ENCODE measurements at regions not wholly inside any gene's neighbourhood (a gene's known extent, or its start where the extent isn't known, plus 50 kb on each side); places are given as distances from the start of the nearest gene placed in this dataset.

DNA sequence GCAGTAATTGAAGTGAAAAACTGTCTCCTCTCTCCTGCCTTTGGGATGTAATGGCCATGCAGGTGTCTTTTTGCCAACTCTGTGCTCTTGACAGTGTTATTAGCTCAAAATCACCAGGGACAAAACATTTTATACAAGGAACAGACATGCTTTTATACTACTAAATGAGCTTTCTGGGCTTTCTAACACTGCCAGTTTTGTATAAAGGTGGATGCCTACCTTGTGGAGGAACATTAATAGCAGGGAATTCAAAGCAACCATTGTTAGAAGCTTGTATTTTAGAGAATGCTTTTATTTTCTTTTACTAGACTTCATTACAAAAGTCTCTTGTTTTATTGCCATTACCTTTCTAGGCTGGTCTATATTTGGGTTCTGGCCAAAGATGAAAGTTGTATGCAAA, 54.7 kb upstream of the ARSJ start:
- H3K4me1 ChIP-seq, result no peaks in the 10 kb centered on the region
- no peak for DNase-seq
- no peak overlapping the region for H3K4me3 ChIP-seq
- no peak overlapping the region for H3K27ac ChIP-seq
- H3K9me3 ChIP-seq, result no peaks in the 10 kb centered on the region
- no peaks in the 10 kb centered on the region for H3K27me3 ChIP-seq
- TF ChIP-seq POLR2AphosphoS5 (IDR thresholded peaks at IDR 0.05) (no peak), POLR2A (IDR thresholded peaks at IDR 0.05) (no peak), EP300 (IDR thresholded peaks at IDR 0.05) (no peak)
- TF ChIP-seq, protein P1, sequence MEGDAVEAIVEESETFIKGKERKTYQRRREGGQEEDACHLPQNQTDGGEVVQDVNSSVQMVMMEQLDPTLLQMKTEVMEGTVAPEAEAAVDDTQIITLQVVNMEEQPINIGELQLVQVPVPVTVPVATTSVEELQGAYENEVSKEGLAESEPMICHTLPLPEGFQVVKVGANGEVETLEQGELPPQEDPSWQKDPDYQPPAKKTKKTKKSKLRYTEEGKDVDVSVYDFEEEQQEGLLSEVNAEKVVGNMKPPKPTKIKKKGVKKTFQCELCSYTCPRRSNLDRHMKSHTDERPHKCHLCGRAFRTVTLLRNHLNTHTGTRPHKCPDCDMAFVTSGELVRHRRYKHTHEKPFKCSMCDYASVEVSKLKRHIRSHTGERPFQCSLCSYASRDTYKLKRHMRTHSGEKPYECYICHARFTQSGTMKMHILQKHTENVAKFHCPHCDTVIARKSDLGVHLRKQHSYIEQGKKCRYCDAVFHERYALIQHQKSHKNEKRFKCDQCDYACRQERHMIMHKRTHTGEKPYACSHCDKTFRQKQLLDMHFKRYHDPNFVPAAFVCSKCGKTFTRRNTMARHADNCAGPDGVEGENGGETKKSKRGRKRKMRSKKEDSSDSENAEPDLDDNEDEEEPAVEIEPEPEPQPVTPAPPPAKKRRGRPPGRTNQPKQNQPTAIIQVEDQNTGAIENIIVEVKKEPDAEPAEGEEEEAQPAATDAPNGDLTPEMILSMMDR (IDR thresholded peaks at IDR 0.05), result no peak
- intact Hi-C loops (cut with DNase I), result no loop called here
- no peaks in the 10 kb centered on the region for H3K36me3 ChIP-seq

DNA sequence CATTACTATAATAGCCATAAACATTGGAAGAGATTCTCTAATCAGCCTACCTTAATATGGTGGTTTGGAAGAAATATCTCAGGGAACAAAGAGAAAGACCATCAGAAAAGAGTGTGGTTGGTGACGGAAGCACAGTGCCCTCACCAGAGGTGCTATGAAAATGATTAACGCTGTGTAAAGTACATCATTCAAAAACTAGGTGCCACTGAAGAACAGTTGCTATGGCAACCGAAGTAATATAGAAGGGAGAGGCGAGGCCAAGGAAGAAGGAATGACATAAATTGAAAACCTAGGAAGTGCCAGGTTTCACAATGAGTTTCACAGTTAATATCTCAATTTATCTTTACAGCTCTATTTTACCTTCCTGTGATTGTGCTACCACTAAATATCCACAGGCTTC, 57.0 kb upstream of the ARSJ start:
- H3K27ac ChIP-seq, result no peak overlapping the region
- no peak overlapping the region for H3K4me3 ChIP-seq
- no peaks in the 10 kb centered on the region for H3K36me3 ChIP-seq
- no peaks in the 10 kb centered on the region for H3K27me3 ChIP-seq
- 16 to 59% methylated on average over 4 of the region's 4 CpGs for WGBS, 2 donors
- H3K4me1 ChIP-seq, result no peaks in the 10 kb centered on the region
- H3K9me3 ChIP-seq, result no peaks in the 10 kb centered on the region
- TF ChIP-seq, protein P1 (IDR thresholded peaks at IDR 0.05), result no peak
- no peak for TF ChIP-seq EP300 (IDR thresholded peaks at IDR 0.05)
- TF ChIP-seq POLR2AphosphoS5 (IDR thresholded peaks at IDR 0.05), result no peak
- no peak for TF ChIP-seq POLR2A (IDR thresholded peaks at IDR 0.05)
- intact Hi-C loops (cut with DNase I), result no loop called here
- no peak for DNase-seq

GRCh38 chr4:114036864-114037263, 57.4 kb upstream of the ARSJ start:
- intact Hi-C loops (cut with DNase I), result no loop called here
- Histone ChIP-seq H3K9me3 (no peaks in the 10 kb centered on the region), H3K4me3 (no peak overlapping the region), H3K27ac (no peak overlapping the region), H3K4me1 (no peaks in the 10 kb centered on the region), H3K36me3 (no peaks in the 10 kb centered on the region), H3K27me3 (no peaks in the 10 kb centered on the region)
- 18 to 70% methylated on average over 5 of the region's 5 CpGs for WGBS, 2 donors
- no peak for DNase-seq
- TF ChIP-seq, protein P1 (IDR thresholded peaks at IDR 0.05), result no peak
- TF ChIP-seq POLR2AphosphoS5 (IDR thresholded peaks at IDR 0.05) (no peak), POLR2A (IDR thresholded peaks at IDR 0.05) (no peak), EP300 (IDR thresholded peaks at IDR 0.05) (no peak)

DNA sequence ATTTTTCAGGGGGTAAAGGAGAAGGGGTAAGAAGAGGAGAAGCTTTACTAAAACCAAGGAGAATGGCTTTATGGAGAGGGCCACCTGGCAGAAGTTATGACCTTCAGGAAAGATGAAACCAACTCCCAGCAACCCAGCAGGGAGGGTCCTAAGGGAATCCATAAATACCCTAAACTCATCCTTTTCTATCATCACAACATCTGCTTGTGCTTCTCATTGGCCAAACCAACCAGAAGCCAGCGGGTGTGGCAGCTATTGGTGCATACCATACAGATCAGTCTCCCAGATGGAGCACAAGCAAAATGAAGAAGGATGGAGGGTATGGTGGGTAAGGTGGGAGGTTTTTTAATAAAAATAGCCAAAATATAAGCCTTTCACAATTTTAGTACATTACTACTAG, 58.5 kb upstream of the ARSJ start:
- Histone ChIP-seq H3K27ac (no peak overlapping the region), H3K27me3 (no peaks in the 10 kb centered on the region), H3K4me1 (no peaks in the 10 kb centered on the region), H3K9me3 (no peaks in the 10 kb centered on the region), H3K4me3 (no peak overlapping the region), H3K36me3 (no peaks in the 10 kb centered on the region)
- intact Hi-C loops (cut with DNase I), result no loop called here
- DNase-seq, result no peak
- WGBS, 2 donors, result 92 to 95% methylated on average over 1 of the region's 1 CpG
- TF ChIP-seq POLR2A (IDR thresholded peaks at IDR 0.05), result no peak
- no peak for TF ChIP-seq EP300 (IDR thresholded peaks at IDR 0.05)
- TF ChIP-seq POLR2AphosphoS5 (IDR thresholded peaks at IDR 0.05), result no peak
- TF ChIP-seq, protein P1 (IDR thresholded peaks at IDR 0.05), result no peak

GRCh38 chr4:114038762-114039387, 59.4 kb upstream of the ARSJ start:
- 16 to 54% methylated on average over 2 of the region's 2 CpGs for WGBS, 2 donors
- TF ChIP-seq, protein P1 (IDR thresholded peaks at IDR 0.05), result no peak
- no peak for TF ChIP-seq POLR2AphosphoS5 (IDR thresholded peaks at IDR 0.05)
- no peak for TF ChIP-seq POLR2A (IDR thresholded peaks at IDR 0.05)
- TF ChIP-seq EP300 (IDR thresholded peaks at IDR 0.05), result no peak
- H3K9me3 ChIP-seq, result no peaks in the 10 kb centered on the region
- H3K27ac ChIP-seq, result no peak overlapping the region
- H3K36me3 ChIP-seq, result no peaks in the 10 kb centered on the region
- intact Hi-C loops (cut with DNase I), result no loop called here
- no peaks in the 10 kb centered on the region for H3K27me3 ChIP-seq
- no peaks in the 10 kb centered on the region for H3K4me1 ChIP-seq
- no peak for DNase-seq
- no peak overlapping the region for H3K4me3 ChIP-seq

Measured in sigmoid colon (tissue), 6 donors.